Stimulated activated naive CD8-positive, alpha-beta T cell treated with anti-CD3 and anti-CD28 coated beads, Interleukin-15, amount 100 ng/mL, for 72 hours (primary cell): ENCODE measurements at regions not wholly inside any gene's neighbourhood (a gene's known extent, or its start where the extent isn't known, plus 50 kb on each side); places are given as distances from the start of the nearest gene placed in this dataset.
"Not testable (repeated sequence)": the region's sequence is repeated elsewhere in the genome, so short reads cannot be mapped to it uniquely, and the experiment has no call there.

Source experiments
- ATAC-seq: fragments of 150-1000 bp; cut with Tn5 transposase; 2 replicates; pipeline ENCODE4 v1.10.0; 2021; ENCODE audit warnings: mild to moderate bottlenecking, moderate library complexity
- DNase-seq, 2 donors: peaks; one replicate each; pipeline ENCODE4 v3.0.0; 2021 to 2022
- H3K27ac Mint-ChIP-seq, 2 donors: one replicate each; pipeline ENCODE4 v1.8.0; 2022; ENCODE audit warnings: mild to moderate bottlenecking in 2 of 2, mixed read lengths in 2 of 2, moderate library complexity in 2 of 2
- H3K27me3 Mint-ChIP-seq: one replicate; pipeline ENCODE4 v1.8.0; 2022; ENCODE audit warnings: mixed read lengths
- H3K4me1 Mint-ChIP-seq: one replicate; pipeline ENCODE4 v1.8.0; 2022; ENCODE audit warnings: mild to moderate bottlenecking, mixed read lengths
- H3K4me3 Mint-ChIP-seq, 2 donors: one replicate each; pipeline ENCODE4 v1.8.0; 2022; ENCODE audit warnings: mild to moderate bottlenecking in 2 of 2, mixed read lengths in 2 of 2, moderate library complexity in 1 of 2
- H3K9me3 Mint-ChIP-seq, 2 donors: one replicate each; pipeline ENCODE4 v1.8.0; 2022; ENCODE audit warnings: mixed read lengths in 2 of 2

DNA sequence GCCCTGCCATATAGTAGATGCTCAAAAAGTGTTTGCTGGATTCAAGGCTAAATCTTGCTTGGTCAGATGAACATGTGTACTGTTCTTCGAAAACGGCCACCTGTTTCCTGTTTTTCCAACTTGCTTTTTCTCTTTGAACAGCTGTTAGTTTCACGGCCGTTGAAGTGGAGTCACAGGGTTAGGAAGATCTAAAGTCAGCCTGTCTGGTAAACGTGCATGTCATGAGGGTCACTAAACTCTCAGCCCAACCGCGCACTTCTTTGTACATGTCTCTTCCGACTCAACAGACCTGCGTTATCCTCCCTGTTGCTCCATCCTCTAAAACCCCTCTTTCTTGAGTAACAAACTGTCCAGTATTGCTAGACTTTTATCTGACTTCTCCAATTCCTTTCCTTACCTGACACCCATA, 93.2 kb upstream of the MAN1A1 start:
- peaks cover 0 to 5% of the 10 kb centered on the region in 2 donors for H3K9me3 Mint-ChIP-seq
- H3K4me1 Mint-ChIP-seq, result peaks cover 37% of the 10 kb centered on the region
- ATAC-seq (no peak), DNase-seq (no peak)
- peak overlapping the region in 1 of 2 donors; percentile 43 for H3K27ac Mint-ChIP-seq
- H3K4me3 Mint-ChIP-seq, result no peak overlapping the region
- no peaks in the 10 kb centered on the region for H3K27me3 Mint-ChIP-seq

DNA sequence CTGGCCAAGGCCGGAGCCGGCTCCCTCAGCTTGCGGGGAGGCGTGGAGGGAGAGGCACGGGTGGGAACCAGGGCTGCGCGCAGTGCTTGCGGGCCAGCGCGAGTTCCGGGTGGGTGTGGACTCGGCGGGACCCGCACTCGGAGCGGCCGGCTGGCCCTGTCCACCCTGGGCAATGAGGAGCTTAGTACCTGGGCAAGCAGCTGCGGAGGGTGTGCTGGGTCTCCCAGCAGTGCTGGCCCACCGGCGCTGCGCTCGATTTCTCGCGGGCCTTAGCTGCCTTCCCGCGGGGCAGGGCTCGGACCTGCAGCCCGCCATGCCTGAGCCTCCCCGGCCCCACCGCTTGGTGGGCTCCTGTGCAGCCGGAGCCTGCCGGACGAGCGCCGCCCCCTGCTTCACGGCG, 91.4 kb upstream of the MAN1A1 start:
- no peak for DNase-seq
- Mint-ChIP-seq H3K27me3 (no peaks in the 10 kb centered on the region), H3K9me3 (peaks cover 0 to 5% of the 10 kb centered on the region in 2 donors), H3K4me3 (no peak overlapping the region), H3K27ac (no peak overlapping the region), H3K4me1 (peaks cover 29% of the 10 kb centered on the region)
- ATAC-seq, result peak; percentile 36

DNA sequence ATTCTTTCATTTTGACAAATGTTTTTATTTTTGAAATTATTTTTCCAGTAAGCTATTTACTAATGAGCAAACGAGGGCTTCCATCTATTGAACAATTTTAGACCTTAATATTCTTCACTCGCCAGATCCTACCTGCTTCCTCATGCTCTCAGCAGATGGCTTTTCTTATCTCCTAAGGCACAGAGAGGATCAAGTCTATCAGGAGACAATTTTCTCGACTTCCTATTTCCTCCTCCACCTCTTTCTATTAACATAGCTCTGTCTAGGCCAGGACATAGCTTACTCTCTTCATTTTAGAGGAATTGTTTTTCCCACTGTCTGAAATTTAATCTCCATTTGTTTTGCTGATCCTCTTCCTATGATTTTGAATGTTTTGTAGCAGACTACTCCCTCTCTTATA, 87.0 kb upstream of the MAN1A1 start:
- Mint-ChIP-seq H3K4me1 (no peaks in the 10 kb centered on the region), H3K9me3 (no peaks in the 10 kb centered on the region), H3K4me3 (no peak overlapping the region), H3K27me3 (no peaks in the 10 kb centered on the region), H3K27ac (no peak overlapping the region)
- no peak for DNase-seq
- ATAC-seq, result no peak

DNA sequence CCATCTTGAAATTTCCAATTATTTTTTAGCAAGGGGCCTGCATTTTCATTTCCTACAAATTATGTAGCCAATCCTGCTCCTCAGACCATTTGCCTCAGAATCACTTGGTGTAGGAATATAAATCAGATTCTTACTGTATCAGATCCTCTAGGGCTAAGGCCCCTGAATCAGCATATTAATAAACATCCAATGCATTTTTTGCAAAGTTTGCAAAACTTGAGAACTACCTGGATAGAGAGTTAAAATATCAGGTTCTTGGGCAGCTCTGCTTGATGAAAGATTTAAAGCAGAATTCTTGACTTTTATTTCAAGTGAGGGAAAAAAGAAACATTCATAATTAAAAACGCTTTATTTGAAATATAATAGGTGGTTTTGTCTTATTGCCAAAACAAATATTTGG, 82.2 kb upstream of the MAN1A1 start:
- Mint-ChIP-seq H3K27ac (no peak overlapping the region), H3K9me3 (no peaks in the 10 kb centered on the region), H3K4me1 (no peaks in the 10 kb centered on the region), H3K27me3 (no peaks in the 10 kb centered on the region), H3K4me3 (no peak overlapping the region)
- ATAC-seq (no peak), DNase-seq (no peak)

DNA sequence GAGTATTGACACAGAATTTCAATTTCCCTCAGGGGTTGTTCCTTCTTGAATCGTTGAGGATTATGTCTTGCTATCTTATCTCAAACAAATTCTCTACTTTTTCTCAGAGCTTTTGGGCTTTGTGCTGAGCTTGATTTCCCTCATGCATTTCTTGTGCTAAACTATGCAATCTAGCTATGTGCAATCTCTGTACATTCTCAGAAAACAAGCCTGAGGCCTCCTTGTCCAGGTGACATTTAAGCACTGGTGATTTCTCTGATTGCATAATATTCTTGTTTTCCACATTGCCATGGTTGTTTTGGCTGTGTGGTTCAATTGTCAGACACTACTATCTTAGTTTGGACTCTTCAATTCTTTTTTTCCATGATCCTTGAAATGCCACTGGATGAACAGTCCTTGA, 81.2 kb upstream of the MAN1A1 start:
- Mint-ChIP-seq H3K27ac (no peak overlapping the region), H3K4me3 (no peak overlapping the region), H3K4me1 (no peaks in the 10 kb centered on the region), H3K9me3 (no peaks in the 10 kb centered on the region), H3K27me3 (no peaks in the 10 kb centered on the region)
- no peak for DNase-seq
- no peak for ATAC-seq

DNA sequence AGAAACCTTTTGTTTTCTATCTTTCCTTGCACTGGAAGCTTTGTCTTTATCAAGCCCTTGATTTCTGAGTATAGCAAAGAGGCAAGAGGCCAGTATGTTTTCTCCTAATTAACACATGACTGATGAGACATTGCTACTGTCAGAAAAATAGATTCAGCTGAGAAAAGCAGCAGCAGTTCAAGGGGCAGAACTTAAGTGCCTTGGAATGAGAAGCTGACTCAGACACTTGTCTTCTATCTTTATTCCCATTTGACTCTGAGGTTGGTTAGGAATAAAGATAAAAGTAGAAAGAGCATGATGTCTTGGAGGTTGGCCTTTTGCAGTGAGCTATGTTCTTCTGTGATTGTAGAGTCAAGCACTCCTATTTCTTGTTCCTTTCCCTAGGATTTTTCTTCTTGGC, 79.1 kb upstream of the MAN1A1 start:
- peaks cover 5 to 8% of the 10 kb centered on the region in 2 donors for H3K9me3 Mint-ChIP-seq
- no peaks in the 10 kb centered on the region for H3K4me1 Mint-ChIP-seq
- H3K27ac Mint-ChIP-seq, result no peak overlapping the region
- ATAC-seq (no peak), DNase-seq (no peak)
- H3K4me3 Mint-ChIP-seq, result no peak overlapping the region
- no peaks in the 10 kb centered on the region for H3K27me3 Mint-ChIP-seq

DNA sequence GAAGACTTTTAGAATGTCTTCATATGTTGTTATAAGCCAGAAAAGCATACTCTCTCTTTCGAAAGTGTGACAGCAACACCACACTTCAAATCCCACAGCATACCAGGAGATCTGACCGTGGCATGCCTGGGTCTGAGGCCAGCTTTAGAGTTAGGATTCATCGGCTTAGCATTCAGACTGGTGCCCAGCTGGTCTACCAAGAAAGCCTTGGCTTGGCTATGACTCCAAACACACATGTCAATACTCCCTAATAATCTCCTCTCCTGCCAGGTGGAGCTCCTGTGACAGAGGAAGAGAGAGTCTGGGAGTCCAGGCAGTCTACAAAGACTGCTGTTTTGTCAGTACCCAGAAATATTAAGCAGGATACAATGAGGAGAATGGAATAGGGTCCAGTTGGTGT, 77.1 kb upstream of the MAN1A1 start:
- no peaks in the 10 kb centered on the region for H3K27me3 Mint-ChIP-seq
- no peak overlapping the region for H3K4me3 Mint-ChIP-seq
- no peak overlapping the region for H3K27ac Mint-ChIP-seq
- no peaks in the 10 kb centered on the region for H3K4me1 Mint-ChIP-seq
- DNase-seq, result no peak
- ATAC-seq, result no peak
- H3K9me3 Mint-ChIP-seq, result peaks cover 5 to 14% of the 10 kb centered on the region in 2 donors

DNA sequence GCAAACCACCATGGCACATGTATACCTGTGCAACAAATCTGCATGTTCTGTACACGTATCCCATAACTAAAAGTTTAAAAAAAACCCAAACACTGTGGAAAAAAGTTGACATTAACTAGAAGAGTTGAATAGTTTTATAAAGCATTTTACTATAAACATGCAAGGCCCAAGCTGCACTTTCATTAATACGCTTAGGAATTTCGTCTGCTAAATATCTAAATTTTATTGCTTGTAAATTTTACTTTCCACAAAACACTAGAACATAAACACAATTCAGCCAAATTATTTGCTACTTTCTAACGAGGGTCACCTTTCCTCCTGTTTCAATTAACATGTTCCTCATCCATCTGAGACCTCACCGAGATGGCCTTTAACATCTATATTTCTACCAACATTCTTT, 74.4 kb upstream of the MAN1A1 start:
- no peak overlapping the region for H3K27ac Mint-ChIP-seq
- ATAC-seq (no peak), DNase-seq (no peak)
- no peaks in the 10 kb centered on the region for H3K4me1 Mint-ChIP-seq
- H3K27me3 Mint-ChIP-seq, result no peaks in the 10 kb centered on the region
- no peak overlapping the region for H3K4me3 Mint-ChIP-seq
- H3K9me3 Mint-ChIP-seq, result peaks cover 28 to 30% of the 10 kb centered on the region in 2 donors

DNA sequence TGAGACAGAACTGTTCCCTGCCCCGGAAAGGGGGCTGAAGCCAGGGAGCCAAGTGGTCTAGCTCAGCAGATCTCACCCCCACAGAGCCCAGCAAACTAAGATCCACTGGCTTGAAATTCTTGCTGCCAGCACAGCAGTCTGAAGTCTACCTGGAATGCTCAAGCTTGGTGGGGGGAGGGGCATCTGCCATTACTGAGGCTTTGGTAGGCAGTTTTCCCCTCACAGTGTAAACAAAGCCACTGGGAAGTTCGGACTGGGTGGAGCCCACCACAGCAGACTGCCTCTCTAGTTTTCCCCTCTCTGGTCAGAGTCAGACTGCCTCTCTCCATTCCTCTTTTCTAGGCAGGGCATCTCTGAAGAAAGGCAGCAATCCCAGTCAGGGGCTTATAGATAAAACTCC, 68.5 kb upstream of the MAN1A1 start:
- DNase-seq, H3K27me3 Mint-ChIP-seq, H3K4me1 Mint-ChIP-seq, H3K4me3 Mint-ChIP-seq, H3K27ac Mint-ChIP-seq, ATAC-seq: not testable (repeated sequence)
- peaks cover 58 to 67% of the 10 kb centered on the region in 2 donors for H3K9me3 Mint-ChIP-seq

DNA sequence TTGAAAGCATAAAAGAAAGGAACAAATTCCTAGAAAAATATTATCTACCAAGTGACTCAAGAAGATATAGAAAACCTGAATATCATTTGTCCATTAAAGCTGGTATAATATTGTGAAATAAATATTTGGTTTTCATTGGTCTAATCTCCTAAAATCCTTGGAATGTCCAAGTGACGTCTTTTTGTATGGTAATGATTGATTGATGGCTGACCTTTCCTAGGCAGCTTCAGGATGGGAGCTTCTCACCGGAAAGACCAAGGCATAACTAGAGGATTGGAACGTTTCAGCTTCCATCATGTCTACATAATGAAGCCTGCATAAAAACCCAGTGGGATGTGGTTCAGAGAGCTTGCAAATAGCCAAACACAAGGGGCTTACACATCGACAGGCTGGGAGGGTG, 57.6 kb upstream of the MAN1A1 start:
- Mint-ChIP-seq H3K4me3 (no peak overlapping the region), H3K27ac (no peak overlapping the region), H3K27me3 (no peaks in the 10 kb centered on the region), H3K9me3 (peaks cover 11 to 14% of the 10 kb centered on the region in 2 donors), H3K4me1 (no peaks in the 10 kb centered on the region)
- DNase-seq (no peak), ATAC-seq (no peak)

DNA sequence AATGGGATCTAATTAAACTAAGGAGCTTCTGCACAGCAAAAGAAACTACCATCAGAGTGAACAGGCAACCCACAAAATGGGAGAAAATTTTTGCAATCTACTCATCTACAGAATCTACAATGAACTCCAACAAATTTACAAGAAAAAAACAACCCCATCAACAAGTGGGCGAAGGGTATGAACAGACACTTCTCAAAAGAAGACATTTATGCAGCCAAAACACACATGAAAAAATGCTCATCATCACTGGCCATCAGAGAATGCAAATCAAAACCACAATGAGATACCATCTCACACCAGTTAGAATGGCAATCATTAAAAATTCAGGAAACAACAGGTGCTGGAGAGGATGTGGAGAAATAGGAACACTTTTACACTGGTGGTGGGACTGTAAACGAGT, 55.6 kb upstream of the MAN1A1 start:
- not testable (repeated sequence) for H3K27me3 Mint-ChIP-seq, H3K4me1 Mint-ChIP-seq, H3K27ac Mint-ChIP-seq, H3K4me3 Mint-ChIP-seq, DNase-seq, ATAC-seq
- peaks cover 17 to 19% of the 10 kb centered on the region in 2 donors for H3K9me3 Mint-ChIP-seq
